HepG2 (cell line): ENCODE measurements at regions not wholly inside any gene's neighbourhood (a gene's known extent, or its start where the extent isn't known, plus 50 kb on each side); places are given as distances from the start of the nearest gene placed in this dataset.

Experiments used
- ATAC-seq: fragments of 200-7000 bp; cut with Tn5 transposase; 3 replicates; pipeline ENCODE4 v1.9.1; 2020; ENCODE audit warnings: mild to moderate bottlenecking, moderate library complexity
- BruUV-seq: library from RNA; stranded (reverse); fragments of 400-500 nt; replicated peaks from 2 replicates; lab custom pipeline; 2021; lab: Mats Ljungman, UMichigan
- CTCF ChIA-PET: fragments of 300-600 bp; formaldehyde crosslinking; extraction: SDS; loops from one replicate; lab custom pipeline; 2021; ENCODE audit warnings: low total read pairs, inconsistent platforms, low intra/inter-chr PET ratio; lab: Yijun Ruan, JAX
- POLR2A ChIA-PET: fragments of 350-600 bp; sonication (Branson Sonifier 250); formaldehyde crosslinking; loops from one replicate; lab custom pipeline; 2020; ENCODE audit warnings: antibody characterized with exemption, inconsistent platforms; lab: Yijun Ruan, JAX
- DNase-seq: peaks from one replicate; pipeline ENCODE4 v3.0.0-alpha.2; 2015; ENCODE audit warnings: low spot score
- FAIRE-seq: peaks from 3 replicates; lab custom pipeline; 2011; peaks lifted over from hg19 to GRCh38; lab: Jason Lieb, UNC
- H2AFZ ChIP-seq: one replicate; pipeline ENCODE4 v1.6.1; 2011; ENCODE audit warnings: low read length, inconsistent platforms
- H3K27ac ChIP-seq: fragments of 300-600 bp; 3 replicates; pipeline ENCODE4 v1.8.0; 2011; ENCODE audit warnings: mixed run types, mild to moderate bottlenecking, mixed read lengths, low read length, inconsistent platforms; ENCODE audit not compliant: insufficient read depth; ENCODE audit errors: extremely low read length
- H3K27me3 ChIP-seq, 2 experiments: fragments of 200-600 bp in 1 of 2; 2 replicates in 1 of 2; 3 replicates in 1 of 2; pipeline versions ENCODE4 v1.6.0 to v1.8.0; 2011; ENCODE audit warnings: low read length in 2 of 2, mild to moderate bottlenecking in 2 of 2, moderate library complexity in 2 of 2, inconsistent platforms in 1 of 2; ENCODE audit not compliant: insufficient read depth in 2 of 2, control insufficient read depth in 1 of 2
- H3K36me3 ChIP-seq, 2 experiments: fragments of 200-600 bp in 1 of 2; replicated peaks in 1 of 2; 2 replicates in 1 of 2; 3 replicates in 1 of 2; pipeline versions ENCODE4 v1.5.1 to v1.8.0; 2011; ENCODE audit warnings: low read length in 2 of 2, inconsistent platforms in 1 of 2; ENCODE audit not compliant: insufficient read depth in 2 of 2, control insufficient read depth in 1 of 2
- H3K4me1 ChIP-seq: 2 replicates; pipeline ENCODE4 v1.5.1; 2012; ENCODE audit warnings: low read length, inconsistent platforms; ENCODE audit not compliant: insufficient read depth
- H3K4me2 ChIP-seq: 2 replicates; pipeline ENCODE4 v1.6.0; 2011; ENCODE audit warnings: low read depth, low read length, inconsistent platforms
- H3K4me3 ChIP-seq, 3 experiments: fragments of 200-600 bp in 1 of 3; sonication (generic), shearing (Covaris generic) in 1 of 3; replicated peaks in 1 of 3; 2 replicates each; pipeline ENCODE4 v1.5.1; 2011 to 2016; ENCODE audit warnings: low read length in 3 of 3, inconsistent platforms in 2 of 3, low read depth in 2 of 3, mild to moderate bottlenecking in 2 of 3, control low read depth in 1 of 3, mixed read lengths in 1 of 3; ENCODE audit not compliant: insufficient read depth in 1 of 3
- H3K79me2 ChIP-seq: one replicate; pipeline ENCODE4 v1.6.1; 2011; ENCODE audit warnings: low read length, inconsistent platforms; ENCODE audit not compliant: insufficient read depth
- H3K9ac ChIP-seq: 2 replicates; pipeline ENCODE4 v1.6.0; 2011; ENCODE audit warnings: mild to moderate bottlenecking, low read depth, low read length, inconsistent platforms; ENCODE audit not compliant: insufficient read depth
- H3K9me3 ChIP-seq: 2 replicates; pipeline ENCODE4 v1.5.1; 2012; ENCODE audit warnings: mild to moderate bottlenecking, low read length
- H4K20me1 ChIP-seq: 2 replicates; pipeline ENCODE4 v1.6.0; 2011; ENCODE audit warnings: inconsistent platforms, mild to moderate bottlenecking, low read length, moderate library complexity; ENCODE audit not compliant: insufficient read depth
- AKNA ChIP-seq: sonication (generic); formaldehyde crosslinking; IDR thresholded peaks from 2 replicates; pipeline ENCODE4 v1.4.0; 2020; ENCODE audit warnings: missing genetic modification reagents, borderline replicate concordance
- ZNF468 ChIP-seq: sonication (generic); formaldehyde crosslinking; IDR thresholded peaks from 2 replicates; pipeline ENCODE4 v1.8.0; 2022; ENCODE audit warnings: mild to moderate bottlenecking, moderate library complexity, missing genetic modification reagents
- ZNF713 ChIP-seq: sonication (generic); formaldehyde crosslinking; IDR thresholded peaks from 2 replicates; pipeline ENCODE4 v1.4.0; 2020; ENCODE audit warnings: mild to moderate bottlenecking, missing genetic modification reagents
- WGBS: methylation state at CpG from one replicate; pipeline ENCODE4 v1.1.6; 2017; ENCODE audit warnings: low lambda C conversion rate; 5-methylcytosine and 5-hydroxymethylcytosine counted together
- in situ Hi-C: cut with HindIII; loops from 2 replicates; pipeline ENCODE4 v1.10.0; 2017; ENCODE audit warnings: low pct_unique_long_range_greater_than_20kb; ENCODE audit not compliant: extremely low pct_ligation_motif_present
- intact Hi-C: fragments of 100-400 bp; cut with micrococcal nuclease; formaldehyde crosslinking; loops from one replicate; pipeline ENCODE4 v1.10.0; 2022; ENCODE audit not compliant: unreplicated experiment

GRCh38 chr7:98697485-98698240, 80.6 kb downstream of the NPTX2 start (continued):
- TF ChIP-seq AKNA (CRISPR knock-in tag) (no peak), ZNF468 (no peak)

- Histone ChIP-seq H3K9ac (no peak overlapping the region), H3K4me1 (no peaks in the 10 kb centered on the region), H2AFZ (no peak overlapping the region), H3K4me2 (no peak overlapping the region), H3K9me3 (no peaks in the 10 kb centered on the region), H3K4me3 (no peak overlapping the region), H3K36me3 (no peaks in the 10 kb centered on the region), H3K27me3 (peaks cover 0 to 9% of the 10 kb centered on the region in 2 experiments; a peak in 3 of 5 replicates), H3K79me2 (no peaks in the 10 kb centered on the region), H3K27ac (no peak overlapping the region), H4K20me1 (no peaks in the 10 kb centered on the region)
- ChIA-PET POLR2A (no interaction called here), CTCF (no interaction called here)
- ATAC-seq = no peak
- no peak for DNase-seq
- TF ChIP-seq ZNF713 (CRISPR knock-in tag) = no peak
- WGBS = 6% methylated on average over 2 of the region's 2 CpGs
- in situ Hi-C loops (no loop called here), intact Hi-C loops (no loop called here)
- BruUV-seq = no TSS peak
- no peak for FAIRE-seq
Observed at GRCh38 chr7:98698976-98699375, 81.9 kb downstream of the NPTX2 start.
